ENCODE measurements at regions not wholly inside any gene's neighbourhood (a gene's known extent, or its start where the extent isn't known, plus 50 kb on each side); places are given as distances from the start of the nearest gene placed in this dataset.

DNA sequence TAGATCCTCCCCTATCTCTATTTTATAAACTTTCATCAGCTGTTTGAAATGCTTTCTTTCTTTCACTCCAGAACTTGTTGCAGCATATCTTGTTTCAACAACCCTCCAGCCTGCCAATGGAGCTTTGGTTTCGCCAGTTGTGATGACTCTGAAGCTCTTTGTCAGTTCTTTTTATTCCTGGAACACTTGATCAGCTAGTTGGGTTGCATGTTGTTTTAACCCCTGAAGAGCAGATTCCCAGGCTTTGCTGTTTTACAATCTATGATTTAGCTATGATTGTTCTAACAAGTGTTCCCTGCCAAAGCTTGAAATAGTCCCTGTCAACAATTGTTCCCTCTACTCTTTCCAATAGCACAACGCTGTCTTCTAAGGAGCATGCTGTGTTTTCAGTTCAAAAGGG lies 50.6 kb upstream of the FUT8 start:
- Histone ChIP-seq H3K9ac (ENCODE audit: low read length) (no peak overlapping the region), H3K9me3 (ENCODE audit: insufficient read depth, low read length) (no peaks in the 10 kb centered on the region), H2AFZ (ENCODE audit: low read depth, low read length, severe bottlenecking) (no peak overlapping the region), H3K4me2 (ENCODE audit: low read depth, low read length, poor library complexity, severe bottlenecking) (no peak overlapping the region), H3K27ac (ENCODE audit: low read depth, low read length) (no peak overlapping the region), H4K20me1 (ENCODE audit: low read depth, low read length) (no peaks in the 10 kb centered on the region), H3K9me2 (replicated peaks; ENCODE audit: insufficient read depth, low read length) (no peaks in the 10 kb centered on the region), H3K79me2 (ENCODE audit: insufficient read depth, low read length) (no peaks in the 10 kb centered on the region), H3K36me3 (ENCODE audit: low read length) (no peaks in the 10 kb centered on the region), H3F3A (ENCODE audit: insufficient read depth) (no peaks in the 10 kb centered on the region), H3K4me3 (ENCODE audit: insufficient read depth, low read length, poor library complexity, severe bottlenecking) (no peak overlapping the region), H3K27me3 (ENCODE audit: low read length) (no peaks in the 10 kb centered on the region)
- TF ChIP-seq EZH2phosphoT487 (conservative IDR thresholded peaks at IDR 0.05; ENCODE audit: low read length), result no peak
- TF ChIP-seq, protein P1, sequence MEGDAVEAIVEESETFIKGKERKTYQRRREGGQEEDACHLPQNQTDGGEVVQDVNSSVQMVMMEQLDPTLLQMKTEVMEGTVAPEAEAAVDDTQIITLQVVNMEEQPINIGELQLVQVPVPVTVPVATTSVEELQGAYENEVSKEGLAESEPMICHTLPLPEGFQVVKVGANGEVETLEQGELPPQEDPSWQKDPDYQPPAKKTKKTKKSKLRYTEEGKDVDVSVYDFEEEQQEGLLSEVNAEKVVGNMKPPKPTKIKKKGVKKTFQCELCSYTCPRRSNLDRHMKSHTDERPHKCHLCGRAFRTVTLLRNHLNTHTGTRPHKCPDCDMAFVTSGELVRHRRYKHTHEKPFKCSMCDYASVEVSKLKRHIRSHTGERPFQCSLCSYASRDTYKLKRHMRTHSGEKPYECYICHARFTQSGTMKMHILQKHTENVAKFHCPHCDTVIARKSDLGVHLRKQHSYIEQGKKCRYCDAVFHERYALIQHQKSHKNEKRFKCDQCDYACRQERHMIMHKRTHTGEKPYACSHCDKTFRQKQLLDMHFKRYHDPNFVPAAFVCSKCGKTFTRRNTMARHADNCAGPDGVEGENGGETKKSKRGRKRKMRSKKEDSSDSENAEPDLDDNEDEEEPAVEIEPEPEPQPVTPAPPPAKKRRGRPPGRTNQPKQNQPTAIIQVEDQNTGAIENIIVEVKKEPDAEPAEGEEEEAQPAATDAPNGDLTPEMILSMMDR (IDR thresholded peaks at IDR 0.05; ENCODE audit: insufficient read depth, low read length, poor library complexity, severe bottlenecking), result no peak

All from SU-DHL-6 (cell line).